HG02623 (cell line): ENCODE measurements at regions not wholly inside any gene's neighbourhood (a gene's known extent, or its start where the extent isn't known, plus 50 kb on each side); places are given as distances from the start of the nearest gene placed in this dataset.

ENCODE experiments used
- ATAC-seq: cut with Tn5 transposase; IDR thresholded peaks from one replicate; pipeline ENCODE4 v1.9.1; 2021; ENCODE audit warnings: moderate library complexity; ENCODE audit not compliant: unreplicated experiment

DNA sequence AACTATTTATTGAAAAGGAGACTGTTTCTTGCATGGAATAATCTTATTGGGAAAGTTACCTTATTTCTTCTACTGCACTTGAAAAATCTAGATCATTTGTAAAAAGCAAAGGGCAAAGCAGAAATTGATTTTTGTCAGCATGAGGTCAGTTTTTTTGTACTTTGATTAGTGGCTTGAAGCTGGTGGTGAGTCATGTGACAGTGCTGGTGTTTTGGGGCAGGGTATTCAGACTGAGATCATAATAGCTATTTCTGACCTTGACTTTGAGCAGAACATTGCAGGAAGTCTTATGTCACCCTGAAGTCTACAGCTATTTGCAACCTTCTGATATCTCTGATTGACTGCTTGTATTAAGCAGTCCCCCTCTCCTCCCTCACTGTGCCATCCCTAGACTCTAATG lies 66.3 kb upstream of the SORCS3 start:
- no peak for ATAC-seq

DNA sequence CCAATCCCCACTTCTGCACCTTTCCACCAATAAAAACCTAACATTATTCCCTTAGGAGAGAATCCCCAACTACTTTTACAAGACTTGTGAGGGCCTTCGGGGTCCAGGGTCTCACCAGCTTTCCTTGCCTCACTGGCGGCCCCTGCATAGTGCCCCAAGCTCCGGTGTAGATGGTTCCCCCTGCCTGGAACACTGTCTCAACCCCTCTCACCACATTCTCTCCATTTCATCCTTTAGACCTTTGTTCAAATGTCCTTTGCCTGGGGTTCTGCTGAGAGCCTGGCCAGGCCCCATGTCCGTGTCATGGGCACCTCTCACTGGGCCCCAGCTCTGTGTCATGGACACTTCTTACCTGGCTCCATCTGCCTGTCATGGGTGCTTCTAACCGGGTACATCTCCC lies 64.5 kb upstream of the SORCS3 start:
- no peak for ATAC-seq

DNA sequence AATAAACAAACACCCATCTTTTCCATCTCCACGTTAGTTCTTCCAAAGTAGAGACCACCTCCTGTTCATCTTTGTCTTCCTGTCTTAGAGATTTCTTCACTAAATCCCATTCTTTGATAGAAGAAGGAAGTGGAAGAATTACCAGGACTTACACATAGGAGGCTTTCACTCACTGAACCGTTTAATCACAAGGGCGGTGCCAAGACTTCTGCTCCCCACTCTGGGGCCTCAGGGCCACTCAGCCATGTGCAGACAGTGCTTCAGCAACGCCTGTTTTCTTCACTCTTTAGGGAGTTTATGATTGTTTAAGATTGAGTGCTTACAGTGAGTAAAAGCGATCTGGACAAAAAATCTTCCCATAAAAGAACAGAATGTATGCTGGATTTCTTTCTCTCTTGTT lies 63.9 kb upstream of the SORCS3 start:
- no peak for ATAC-seq

DNA sequence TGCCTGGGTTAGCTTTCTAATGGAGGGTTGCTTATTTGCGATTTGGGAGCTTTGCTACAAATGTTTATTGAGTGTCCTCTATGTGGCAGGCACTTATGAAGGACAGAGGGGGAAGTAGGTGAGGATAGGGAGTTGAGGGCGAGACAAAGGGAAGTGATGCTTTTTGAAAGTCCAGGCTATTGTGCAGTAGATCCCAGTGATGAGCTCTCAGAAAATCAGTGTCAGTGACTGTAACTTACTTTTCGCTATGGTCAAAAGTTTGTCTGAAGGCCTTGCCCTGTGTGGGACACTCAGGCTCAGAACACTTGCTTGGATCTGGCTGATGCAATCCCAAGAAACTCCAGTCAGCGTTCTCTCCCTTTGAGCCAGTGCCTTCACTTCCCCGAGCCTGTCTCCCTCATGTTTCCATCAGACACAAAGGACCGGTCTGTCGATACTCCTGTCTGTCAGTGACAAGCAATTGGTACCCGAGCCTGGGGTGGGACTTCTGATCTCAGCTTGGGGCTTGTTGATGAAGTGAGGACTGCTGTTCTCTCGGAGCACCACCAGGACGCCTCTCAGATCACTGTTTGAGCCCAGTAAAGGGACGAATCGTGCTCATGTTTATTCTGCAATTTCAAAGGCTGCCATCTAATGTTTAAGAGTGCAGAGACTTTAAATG lies 63.1 kb upstream of the SORCS3 start:
- ATAC-seq = no peak

DNA sequence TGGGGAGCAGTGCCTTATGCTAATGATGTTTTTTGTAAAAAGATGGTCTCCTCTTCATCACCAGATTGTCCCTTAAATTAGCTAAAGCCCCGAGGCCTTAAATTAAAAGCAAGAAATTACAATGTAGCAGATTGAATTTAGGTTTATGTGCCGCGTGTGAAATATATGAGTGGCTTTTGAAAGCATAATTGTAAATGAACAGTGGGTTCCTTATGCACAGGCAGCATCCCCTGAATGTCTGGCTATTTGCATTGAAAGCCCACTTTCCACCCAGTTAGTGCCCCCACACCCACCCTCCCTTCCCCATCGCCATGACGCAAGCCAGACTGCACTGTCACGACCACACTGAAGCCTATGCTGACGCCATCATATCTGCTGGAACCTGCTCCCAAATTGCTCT lies 62.4 kb upstream of the SORCS3 start:
- ATAC-seq = no peak

DNA sequence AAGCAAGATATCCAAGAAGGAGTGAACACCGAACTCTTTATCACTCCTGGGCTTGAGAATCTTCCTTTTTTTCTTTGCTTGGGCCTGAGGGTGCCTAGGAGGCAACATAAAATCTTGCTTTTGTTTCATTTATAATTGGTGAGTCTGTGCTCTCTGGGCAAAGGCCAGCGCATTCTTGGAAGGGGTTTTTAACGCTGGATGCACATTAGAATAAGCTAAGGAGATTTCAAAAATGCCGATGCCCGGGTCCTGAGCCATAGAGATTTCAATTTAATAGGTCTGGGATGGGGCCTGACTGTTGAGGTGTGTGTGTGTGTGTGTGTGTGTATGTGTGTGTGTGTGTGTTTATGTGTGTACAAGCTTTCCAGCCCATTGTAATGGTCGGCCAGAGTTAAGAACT lies 62.0 kb upstream of the SORCS3 start:
- no peak for ATAC-seq

DNA sequence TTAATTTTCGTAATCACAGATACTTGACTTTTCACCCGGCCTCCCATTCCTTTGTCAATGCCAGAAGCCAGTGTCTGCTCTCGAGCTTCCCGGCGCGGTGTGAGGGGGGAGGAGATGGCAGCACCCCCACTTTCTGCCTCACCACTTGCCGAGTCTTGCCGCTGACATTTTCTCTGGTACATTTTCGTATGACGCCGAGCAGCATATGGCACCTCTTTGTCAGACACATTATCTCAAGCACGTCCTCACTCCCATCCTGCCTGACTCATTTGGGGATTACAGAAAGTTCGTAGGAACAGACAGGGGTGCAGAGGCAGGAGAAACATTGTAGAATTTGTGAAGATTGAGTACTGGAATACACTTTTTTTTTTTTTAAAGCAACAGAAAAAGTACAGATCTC lies 60.8 kb upstream of the SORCS3 start:
- no peak for ATAC-seq

DNA sequence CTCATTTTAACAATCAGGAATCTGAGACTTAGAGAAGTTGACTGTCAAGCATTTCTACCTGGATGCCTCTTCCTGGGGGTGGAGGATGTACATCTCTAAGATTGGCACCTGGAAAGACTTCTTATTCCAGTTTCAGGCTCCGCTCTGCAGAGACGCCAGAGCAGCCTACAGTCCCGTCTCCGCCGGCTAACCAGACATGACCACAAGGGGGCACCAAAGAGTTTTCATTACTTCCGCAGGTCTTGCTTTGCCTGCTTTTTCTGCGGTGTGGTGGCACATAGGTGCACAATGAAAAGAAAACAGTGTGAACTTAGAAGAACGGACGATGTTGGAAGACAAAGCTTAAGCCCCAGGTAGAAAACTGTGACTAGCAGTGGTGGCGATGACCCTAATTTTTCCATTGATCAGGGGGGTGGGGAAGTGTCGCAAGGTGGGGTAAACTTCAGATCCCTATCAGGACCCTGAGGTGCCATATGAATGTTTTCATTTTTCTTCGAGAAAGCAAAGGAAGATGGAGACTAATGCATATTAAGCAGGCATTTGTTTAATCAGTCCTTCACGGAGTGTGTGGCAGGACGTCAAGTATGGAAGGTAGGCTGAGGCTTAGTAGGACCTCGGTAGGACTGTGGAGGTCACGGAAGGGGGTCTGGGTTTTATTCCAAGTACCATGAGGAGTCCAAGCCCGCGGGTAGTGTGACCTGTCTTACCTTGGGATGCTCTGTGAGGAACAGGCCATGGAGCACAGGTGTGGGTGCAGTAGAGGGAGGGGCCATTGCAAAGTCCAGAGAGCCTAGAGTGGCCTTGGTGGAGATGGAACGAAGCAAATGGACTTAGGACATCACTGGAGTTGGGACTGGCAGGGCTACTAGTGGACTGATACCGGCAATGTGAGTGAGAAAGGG lies 60.1 kb upstream of the SORCS3 start:
- peak; percentile 85 for ATAC-seq

DNA sequence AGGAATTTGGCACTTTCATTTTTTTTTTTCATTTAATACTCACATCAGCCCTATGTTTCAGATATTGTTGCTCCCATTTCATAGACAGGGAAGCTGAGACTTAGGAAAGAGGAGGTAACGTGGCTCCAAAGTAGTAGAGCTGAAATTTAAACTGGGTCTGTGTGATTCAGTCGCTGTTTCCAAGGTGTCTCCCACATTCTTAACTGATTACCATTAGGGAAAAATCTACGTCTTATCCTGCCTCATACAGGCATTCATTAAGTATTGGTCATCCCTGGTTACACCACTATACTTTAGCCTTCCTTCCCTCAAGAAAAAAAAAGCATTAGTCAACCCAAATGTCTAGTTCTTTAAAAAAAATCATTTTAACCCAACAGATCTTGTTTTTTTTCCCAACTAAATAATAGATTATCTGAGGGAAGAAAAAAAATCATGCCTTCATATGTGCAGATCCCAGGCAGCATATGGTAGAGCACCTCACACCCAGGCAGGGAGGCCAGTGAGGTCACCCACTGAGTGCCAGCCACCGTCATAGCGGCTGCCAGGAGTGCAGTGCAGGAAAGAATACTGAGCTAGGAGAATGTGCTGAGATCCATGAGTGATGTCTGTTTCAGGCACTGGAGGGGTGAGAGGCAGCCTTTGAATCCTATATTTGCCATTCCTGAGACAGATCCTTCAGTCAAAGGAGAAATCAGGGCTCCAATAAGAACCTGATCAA lies 59.0 kb upstream of the SORCS3 start:
- no peak for ATAC-seq

DNA sequence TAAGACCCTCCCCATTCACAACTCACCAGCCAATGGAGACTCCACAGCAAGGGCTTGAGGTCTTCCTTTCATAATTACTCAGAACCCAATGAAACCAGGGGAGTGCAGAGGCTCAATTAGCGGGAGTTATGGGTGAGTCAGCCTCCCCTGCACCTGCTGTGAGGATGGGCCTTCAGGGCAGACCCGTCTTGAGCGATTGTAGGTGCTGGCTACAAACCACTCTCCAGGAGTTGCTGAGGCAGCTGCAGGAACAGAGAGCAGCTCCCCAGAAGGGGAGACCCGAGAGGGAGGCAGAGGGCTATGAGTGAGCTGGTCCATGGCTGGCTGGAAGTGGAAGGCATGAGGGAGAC lies 58.5 kb upstream of the SORCS3 start:
- ATAC-seq = no peak

DNA sequence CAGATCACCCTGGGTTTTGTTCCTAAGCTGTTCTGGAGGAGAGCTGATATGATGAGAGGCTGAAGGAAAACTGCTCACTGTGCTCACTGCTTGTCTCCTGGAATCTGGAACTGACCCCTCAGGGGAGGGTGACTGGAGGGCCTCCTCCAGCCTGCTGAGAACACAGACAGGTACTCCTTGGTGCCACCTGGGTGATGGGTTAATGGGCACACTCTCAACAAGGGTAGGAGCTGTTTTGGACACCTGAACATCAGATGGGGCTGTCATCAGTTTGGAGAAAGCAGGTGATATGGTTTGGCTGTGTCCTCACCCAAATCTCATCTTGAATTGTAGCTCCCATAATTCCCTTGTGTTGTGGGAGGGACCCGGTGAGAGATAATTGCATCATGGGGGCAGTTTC lies 58.1 kb upstream of the SORCS3 start:
- ATAC-seq = no peak

DNA sequence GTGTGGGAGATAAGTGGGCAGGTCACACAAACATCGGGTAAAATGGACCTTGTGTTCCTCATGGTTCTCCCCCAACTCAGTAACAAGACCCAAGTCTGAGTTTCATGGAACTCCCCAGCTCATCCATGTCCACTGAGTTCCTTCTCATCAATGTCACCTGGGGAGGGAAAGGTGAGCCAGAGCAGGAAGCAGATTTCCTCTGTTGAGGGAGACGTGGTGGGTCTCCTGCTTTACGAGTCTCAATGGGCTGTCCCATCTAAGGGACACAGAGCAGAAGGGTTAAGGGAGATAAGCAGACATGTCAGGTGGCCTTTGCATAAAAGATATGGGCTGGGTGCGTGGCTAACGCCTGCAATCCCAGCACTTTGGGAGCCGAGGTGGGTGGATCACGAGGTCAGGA lies 56.5 kb upstream of the SORCS3 start:
- no peak for ATAC-seq

DNA sequence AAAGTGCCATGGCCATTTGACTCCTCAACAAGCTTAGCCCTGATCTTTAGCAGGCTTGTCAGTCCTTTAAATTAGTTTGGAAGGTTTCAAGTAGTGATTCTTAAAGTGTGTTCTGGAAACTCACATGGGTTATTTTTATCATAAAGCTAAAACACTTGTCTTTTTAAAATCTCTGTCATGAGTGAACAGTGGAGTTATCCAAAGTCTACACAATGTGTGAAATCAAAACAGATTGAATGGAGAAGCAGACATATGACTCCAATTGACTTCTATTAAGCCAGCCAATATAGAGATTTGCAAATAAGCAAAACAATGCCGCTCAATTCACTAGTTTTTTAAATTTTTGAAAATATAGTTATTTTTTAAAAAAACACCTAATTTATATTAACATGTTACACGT lies 53.3 kb upstream of the SORCS3 start:
- ATAC-seq = no peak

DNA sequence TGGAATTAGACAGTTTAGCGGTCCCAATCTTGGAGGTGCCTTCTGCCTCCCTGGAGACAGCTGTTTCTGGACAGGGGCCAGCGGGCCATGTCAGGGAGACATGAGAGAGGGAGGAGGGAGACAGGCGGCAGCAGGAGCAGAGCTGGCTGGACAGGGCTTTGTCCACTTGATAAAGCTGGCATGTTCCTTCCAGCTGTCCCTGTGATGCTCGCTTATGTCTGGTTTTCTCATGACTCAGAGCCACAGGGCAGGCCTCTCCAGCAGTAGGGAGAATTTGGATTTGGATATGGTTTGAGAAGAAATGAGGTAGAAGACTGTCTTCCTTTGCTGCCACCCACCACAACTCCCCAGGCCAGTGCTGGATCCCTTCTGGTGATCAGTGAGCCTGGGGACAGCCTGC lies 51.7 kb upstream of the SORCS3 start:
- no peak for ATAC-seq

DNA sequence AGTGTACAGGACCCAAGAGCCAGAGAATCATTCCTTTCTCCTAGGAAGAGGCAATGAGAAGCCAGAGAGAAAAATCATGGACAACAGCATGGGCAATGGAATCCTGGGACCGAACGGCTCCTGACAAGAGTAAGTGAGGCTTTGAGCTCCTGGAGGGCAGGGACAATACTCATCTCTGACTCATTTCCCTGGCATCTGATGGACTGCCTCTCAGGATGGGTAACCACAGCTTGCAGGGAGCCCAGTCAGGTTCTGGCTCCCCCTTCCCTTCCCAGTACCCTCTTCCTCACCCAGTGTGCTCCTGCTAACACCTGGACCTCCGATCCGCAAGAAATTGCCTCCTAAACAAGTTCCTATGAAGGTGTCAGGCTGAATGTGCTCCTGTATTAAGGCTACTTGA lies 51.2 kb upstream of the SORCS3 start:
- no peak for ATAC-seq
